Mesothelial cell of epicardium (in vitro differentiated cells): ENCODE measurements at regions not wholly inside any gene's neighbourhood (a gene's known extent, or its start where the extent isn't known, plus 50 kb on each side); places are given as distances from the start of the nearest gene placed in this dataset.
"Not testable (repeated sequence)": the region's sequence is repeated elsewhere in the genome, so short reads cannot be mapped to it uniquely, and the experiment has no call there.

Experiments
- DNase-seq, 2 experiments: peaks; one replicate each; pipeline ENCODE4 v3.0.0; 2021; ENCODE audit warnings: low spot score in 2 of 2; ENCODE audit not compliant: unreplicated experiment in 2 of 2
- H3K27ac Mint-ChIP-seq: 2 replicates; pipeline ENCODE4 v1.8.0; 2021; ENCODE audit warnings: mixed read lengths
- H3K27me3 Mint-ChIP-seq: 2 replicates; pipeline ENCODE4 v1.8.0; 2021; ENCODE audit warnings: low read depth, mixed read lengths
- H3K36me3 Mint-ChIP-seq: 2 replicates; pipeline ENCODE4 v1.8.0; 2021; ENCODE audit warnings: mixed read lengths
- H3K4me1 Mint-ChIP-seq: 2 replicates; pipeline ENCODE4 v1.8.0; 2021; ENCODE audit warnings: mixed read lengths
- H3K4me3 Mint-ChIP-seq: 2 replicates; pipeline ENCODE4 v1.8.0; 2021; ENCODE audit warnings: mild to moderate bottlenecking, moderate library complexity, mixed read lengths
- H3K9me3 Mint-ChIP-seq: 2 replicates; pipeline ENCODE4 v1.8.0; 2021; ENCODE audit warnings: mixed read lengths
- CTCF ChIP-seq: fragments of 200-600 bp; sonication (generic); IDR thresholded peaks from one replicate; pipeline ENCODE4 v1.5.0; 2021; ENCODE audit warnings: antibody characterized with exemption; ENCODE audit not compliant: unreplicated experiment

- no peak for DNase-seq
- TF ChIP-seq CTCF, result no peak
- Mint-ChIP-seq H3K27ac (no peak overlapping the region), H3K4me1 (peaks cover 27% of the 10 kb centered on the region), H3K27me3 (no peaks in the 10 kb centered on the region), H3K9me3 (no peaks in the 10 kb centered on the region), H3K4me3 (no peak overlapping the region), H3K36me3 (no peaks in the 10 kb centered on the region)
Observed at GRCh38 chr1:58852731-58853485, 69.1 kb upstream of the JUN start.

GRCh38 chr1:58854576-58854975, 70.7 kb upstream of the JUN start:
- peaks cover 31% of the 10 kb centered on the region for H3K4me1 Mint-ChIP-seq
- H3K27me3 Mint-ChIP-seq, result peaks cover 1% of the 10 kb centered on the region
- no peak overlapping the region for H3K27ac Mint-ChIP-seq
- H3K36me3 Mint-ChIP-seq, result no peaks in the 10 kb centered on the region
- no peaks in the 10 kb centered on the region for H3K9me3 Mint-ChIP-seq
- no peak for TF ChIP-seq CTCF
- no peak for DNase-seq
- H3K4me3 Mint-ChIP-seq, result no peak overlapping the region

GRCh38 chr1:58855274-58856165, 71.7 kb upstream of the JUN start:
- TF ChIP-seq CTCF, result no peak
- no peaks in the 10 kb centered on the region for H3K36me3 Mint-ChIP-seq
- no peak for DNase-seq
- H3K27me3 Mint-ChIP-seq, result peaks cover 7% of the 10 kb centered on the region
- peaks cover 31% of the 10 kb centered on the region for H3K4me1 Mint-ChIP-seq
- H3K9me3 Mint-ChIP-seq, result no peaks in the 10 kb centered on the region
- peak overlapping the region; percentile 28 for H3K27ac Mint-ChIP-seq
- H3K4me3 Mint-ChIP-seq, result no peak overlapping the region

GRCh38 chr1:58856281-58856680, 72.4 kb upstream of the JUN start:
- not testable (repeated sequence) for H3K9me3 Mint-ChIP-seq, H3K36me3 Mint-ChIP-seq, H3K4me3 Mint-ChIP-seq, H3K27ac Mint-ChIP-seq, DNase-seq
- H3K4me1 Mint-ChIP-seq, result peaks cover 31% of the 10 kb centered on the region
- H3K27me3 Mint-ChIP-seq, result peaks cover 13% of the 10 kb centered on the region

GRCh38 chr1:58857680-58858673, 74.1 kb upstream of the JUN start:
- no peak for DNase-seq
- Mint-ChIP-seq H3K4me1 (peaks cover 29% of the 10 kb centered on the region), H3K27me3 (peaks cover 13% of the 10 kb centered on the region), H3K36me3 (no peaks in the 10 kb centered on the region), H3K9me3 (no peaks in the 10 kb centered on the region), H3K27ac (peak overlapping the region; percentile 4), H3K4me3 (no peak overlapping the region)
- TF ChIP-seq CTCF, result no peak
